CD4-positive, alpha-beta T cell treated with Interleukin-21 for 1 hour (primary cell): ENCODE measurements at regions not wholly inside any gene's neighbourhood (a gene's known extent, or its start where the extent isn't known, plus 50 kb on each side); places are given as distances from the start of the nearest gene placed in this dataset.
"Not testable (repeated sequence)": the region's sequence is repeated elsewhere in the genome, so short reads cannot be mapped to it uniquely, and the experiment has no call there.

Experiments used
- DNase-seq: peaks from one replicate; pipeline ENCODE4 v3.0.0-alpha.2; 2020

GRCh38 chr5:163888366-163888765 lies 382.9 kb downstream of the MAT2B start:
- DNase-seq = no peak

- DNase-seq = no peak
These were observed 383.9 kb downstream of the MAT2B start for GRCh38 chr5:163889369-163889768.

- no peak for DNase-seq
These were observed 384.8 kb downstream of the MAT2B start for GRCh38 chr5:163890261-163890660.

GRCh38 chr5:163893281-163893680 lies 387.9 kb downstream of the MAT2B start:
- DNase-seq = no peak

GRCh38 chr5:163894645-163895044 lies 389.2 kb downstream of the MAT2B start:
- no peak for DNase-seq

- no peak for DNase-seq
These were observed 393.5 kb downstream of the MAT2B start for GRCh38 chr5:163898873-163899272.

- not testable (repeated sequence) for DNase-seq
These were observed 402.4 kb downstream of the MAT2B start for GRCh38 chr5:163907783-163908182.

- no peak for DNase-seq
These were observed 402.8 kb downstream of the MAT2B start for GRCh38 chr5:163908253-163908652.

- DNase-seq = no peak
These were observed 404.8 kb downstream of the MAT2B start for GRCh38 chr5:163910226-163910625.

- DNase-seq = no peak
These were observed 406.6 kb downstream of the MAT2B start for GRCh38 chr5:163912046-163912445.

- no peak for DNase-seq
These were observed 408.1 kb downstream of the MAT2B start for GRCh38 chr5:163913548-163913947.

GRCh38 chr5:163914910-163915309 lies 409.5 kb downstream of the MAT2B start:
- no peak for DNase-seq

GRCh38 chr5:163915481-163915961 lies 410.1 kb downstream of the MAT2B start:
- no peak for DNase-seq

- peak; percentile 31 for DNase-seq
These were observed 411.0 kb downstream of the MAT2B start for GRCh38 chr5:163916376-163916775.

GRCh38 chr5:163916861-163917260 lies 411.4 kb downstream of the MAT2B start:
- DNase-seq = no peak

GRCh38 chr5:163917747-163918146 lies 412.3 kb downstream of the MAT2B start:
- DNase-seq = no peak

GRCh38 chr5:163934990-163935389 lies 429.6 kb downstream of the MAT2B start:
- DNase-seq = not testable (repeated sequence)

GRCh38 chr5:163938595-163938994 lies 433.2 kb downstream of the MAT2B start:
- no peak for DNase-seq

GRCh38 chr5:163941079-163941478 lies 435.7 kb downstream of the MAT2B start:
- no peak for DNase-seq

GRCh38 chr5:163943546-163943945 lies 438.1 kb downstream of the MAT2B start:
- DNase-seq = no peak

GRCh38 chr5:163944738-163945137 lies 439.3 kb downstream of the MAT2B start:
- DNase-seq = no peak

- DNase-seq = no peak
These were observed 442.6 kb downstream of the MAT2B start for GRCh38 chr5:163947848-163948666.

GRCh38 chr5:163950248-163950647 lies 444.8 kb downstream of the MAT2B start:
- no peak for DNase-seq

GRCh38 chr5:163951069-163951468 lies 445.6 kb downstream of the MAT2B start:
- no peak for DNase-seq

GRCh38 chr5:163953901-163954300 lies 448.5 kb downstream of the MAT2B start:
- no peak for DNase-seq
